AG04449 (cell line): ENCODE measurements at regions not wholly inside any gene's neighbourhood (a gene's known extent, or its start where the extent isn't known, plus 50 kb on each side); places are given as distances from the start of the nearest gene placed in this dataset.

ENCODE experiments used
- CTCF ChIA-PET: fragments of 350-600 bp; formaldehyde crosslinking; extraction: SDS; loops from one replicate; lab custom pipeline; 2021; ENCODE audit warnings: antibody characterized with exemption; lab: Yijun Ruan, JAX
- POLR2A ChIA-PET: fragments of 400-600, 350-600 bp; formaldehyde crosslinking; extraction: SDS; loops from one replicate; lab custom pipeline; 2020; ENCODE audit warnings: antibody characterized with exemption, inconsistent platforms; lab: Yijun Ruan, JAX
- DNase-seq: peaks from one replicate; pipeline ENCODE4 v3.0.0-alpha.2; 2010; ENCODE audit warnings: low read depth, low spot score
- H3K4me3 ChIP-seq: 2 replicates; pipeline ENCODE4 v1.5.1; 2011; ENCODE audit warnings: low read depth, mild to moderate bottlenecking, control low read depth, low read length
- CTCF ChIP-seq: IDR thresholded peaks from one replicate; pipeline ENCODE4 v1.5.1; 2011; ENCODE audit warnings: mild to moderate bottlenecking, moderate library complexity, low read length, control low read depth, inconsistent platforms; ENCODE audit not compliant: insufficient read depth; ENCODE audit errors: missing control alignments

- ChIA-PET POLR2A (no interaction called here), CTCF (no interaction called here)
- DNase-seq = no peak
- H3K4me3 ChIP-seq = no peak overlapping the region
- no peak for TF ChIP-seq CTCF
Observed at GRCh38 chr7:21044913-21045568, 258.4 kb upstream of the SP8 start.

GRCh38 chr7:21051865-21052264 is 265.2 kb upstream of the SP8 start:
- no peak for DNase-seq
- CTCF ChIA-PET = no interaction called here
- no peak for TF ChIP-seq CTCF
- H3K4me3 ChIP-seq = no peak overlapping the region
- POLR2A ChIA-PET = no interaction called here

GRCh38 chr7:21054427-21055112 is 267.9 kb upstream of the SP8 start:
- no peak for TF ChIP-seq CTCF
- ChIA-PET CTCF (no interaction called here), POLR2A (no interaction called here)
- H3K4me3 ChIP-seq = no peak overlapping the region
- no peak for DNase-seq

- H3K4me3 ChIP-seq = no peak overlapping the region
- no peak for TF ChIP-seq CTCF
- DNase-seq = no peak
- CTCF ChIA-PET = no interaction called here
- POLR2A ChIA-PET = no interaction called here
Observed at GRCh38 chr7:21059069-21059468, 272.4 kb upstream of the SP8 start.

GRCh38 chr7:21063106-21063505 is 276.4 kb upstream of the SP8 start:
- CTCF ChIA-PET = no interaction called here
- POLR2A ChIA-PET = no interaction called here
- H3K4me3 ChIP-seq = no peak overlapping the region
- no peak for DNase-seq
- TF ChIP-seq CTCF = no peak

- POLR2A ChIA-PET = no interaction called here
- CTCF ChIA-PET = no interaction called here
- DNase-seq = no peak
- H3K4me3 ChIP-seq = no peak overlapping the region
- no peak for TF ChIP-seq CTCF
Observed at GRCh38 chr7:21064698-21065648, 278.3 kb upstream of the SP8 start.
